Endothelial cell of umbilical vein (primary cell): ENCODE measurements at regions not wholly inside any gene's neighbourhood (a gene's known extent, or its start where the extent isn't known, plus 50 kb on each side); places are given as distances from the start of the nearest gene placed in this dataset.

ENCODE experiments used
- BruUV-seq: library from RNA; stranded (reverse); fragments of 400-500 nt; replicated peaks from 2 replicates; lab custom pipeline; 2021; lab: Mats Ljungman, UMichigan
- CTCF ChIA-PET: fragments of 300-600, 350-600 bp; sonication (Branson Sonifier 250); formaldehyde crosslinking; loops from one replicate; lab custom pipeline; 2021; ENCODE audit warnings: antibody characterized with exemption, inconsistent platforms; lab: Charles Lee
- POLR2A ChIA-PET: fragments of 300-600, 350-600 bp; sonication (Branson Sonifier 250); formaldehyde crosslinking; loops from one replicate; lab custom pipeline; 2021; ENCODE audit warnings: antibody characterized with exemption, inconsistent platforms; lab: Charles Lee
- DNase-seq: peaks from one replicate; pipeline ENCODE4 v3.0.0-alpha.2; 2011; ENCODE audit warnings: low read depth, low spot score
- FAIRE-seq: peaks from 2 replicates; lab custom pipeline; 2011; peaks lifted over from hg19 to GRCh38; lab: Jason Lieb, UNC
- H2AFZ ChIP-seq: 2 replicates; pipeline ENCODE4 v1.6.0; 2012; ENCODE audit warnings: low read depth, low read length, control low read depth, inconsistent platforms
- H3K27ac ChIP-seq: 2 replicates; pipeline ENCODE4 v1.5.1; 2011; ENCODE audit warnings: low read depth, mild to moderate bottlenecking, control low read depth, low read length, moderate library complexity; ENCODE audit not compliant: insufficient read depth
- H3K27me3 ChIP-seq, 2 experiments: 2 replicates each; pipeline versions ENCODE4 v1.6.0 to v1.6.1; 2011; ENCODE audit warnings: low read length in 2 of 2, mixed read lengths in 1 of 2; ENCODE audit not compliant: control insufficient read depth in 2 of 2, insufficient read depth in 2 of 2
- H3K36me3 ChIP-seq, 2 experiments: 2 replicates in 1 of 2; 3 replicates in 1 of 2; pipeline ENCODE4 v1.5.1; 2011; ENCODE audit warnings: low read length in 2 of 2, mild to moderate bottlenecking in 1 of 2, moderate library complexity in 1 of 2; ENCODE audit not compliant: control insufficient read depth in 2 of 2, insufficient read depth in 2 of 2; ENCODE audit errors: extremely low read depth in 1 of 2
- H3K4me1 ChIP-seq: 3 replicates; pipeline ENCODE4 v1.5.1; 2011; ENCODE audit warnings: mild to moderate bottlenecking, low read length; ENCODE audit not compliant: control insufficient read depth, insufficient read depth; ENCODE audit errors: extremely low read depth
- H3K4me2 ChIP-seq: 2 replicates; pipeline ENCODE4 v1.6.1; 2011; ENCODE audit warnings: low read length, control low read depth, mixed read lengths; ENCODE audit not compliant: insufficient read depth
- H3K4me3 ChIP-seq, 3 experiments: fragments of 200-600 bp in 1 of 3; sonication (generic), shearing (Covaris generic) in 1 of 3; replicated peaks in 1 of 3; 2 replicates each; pipeline ENCODE4 v1.5.1; 2011 to 2016; ENCODE audit warnings: control low read depth in 3 of 3, low read length in 3 of 3, mild to moderate bottlenecking in 2 of 3, inconsistent platforms in 1 of 3, low read depth in 1 of 3, moderate library complexity in 1 of 3; ENCODE audit not compliant: insufficient read depth in 1 of 3
- H3K79me2 ChIP-seq: 2 replicates; pipeline ENCODE4 v1.6.0; 2012; ENCODE audit warnings: low read length, inconsistent platforms; ENCODE audit not compliant: control insufficient read depth, insufficient read depth
- H3K9ac ChIP-seq: replicated peaks from 2 replicates; pipeline ENCODE3; 2011; ENCODE audit warnings: low read length, control low read depth; ENCODE audit not compliant: insufficient read depth; ENCODE audit errors: extremely low read depth
- H3K9me1 ChIP-seq: replicated peaks from 3 replicates; pipeline ENCODE4 v1.6.0; 2011; ENCODE audit warnings: mild to moderate bottlenecking, low read length; ENCODE audit not compliant: control insufficient read depth, insufficient read depth; ENCODE audit errors: extremely low read depth
- H3K9me3 ChIP-seq: replicated peaks from 2 replicates; pipeline ENCODE4 v1.5.1; 2012; ENCODE audit warnings: low read length, inconsistent platforms; ENCODE audit not compliant: control insufficient read depth, insufficient read depth
- H4K20me1 ChIP-seq: replicated peaks from 2 replicates; pipeline ENCODE3; 2011; ENCODE audit warnings: mild to moderate bottlenecking, low read length; ENCODE audit not compliant: control insufficient read depth, insufficient read depth; ENCODE audit errors: extremely low read depth
- CTCF ChIP-seq, 2 donors: IDR thresholded peaks; 1 replicate in 1 of 2; 2 replicates in 1 of 2; pipeline ENCODE4 v1.5.1; 2011; ENCODE audit warnings: low read length in 2 of 2, mild to moderate bottlenecking in 2 of 2, moderate library complexity in 2 of 2, control low read depth in 1 of 2, inconsistent platforms in 1 of 2, low read depth in 1 of 2; ENCODE audit not compliant: insufficient read depth in 1 of 2; ENCODE audit errors: extremely low read depth in 1 of 2
- EZH2 ChIP-seq: IDR thresholded peaks from 2 replicates; pipeline ENCODE4 v1.6.1; 2012; ENCODE audit warnings: borderline replicate concordance, low read depth, mild to moderate bottlenecking, moderate library complexity, low read length, inconsistent platforms; ENCODE audit not compliant: severe bottlenecking
- FOS ChIP-seq: IDR thresholded peaks from 2 replicates; pipeline ENCODE4 v1.6.1; 2011; ENCODE audit warnings: mild to moderate bottlenecking, low read length, moderate library complexity, borderline replicate concordance; ENCODE audit not compliant: insufficient read depth
- GATA2 ChIP-seq: IDR thresholded peaks from 2 replicates; pipeline ENCODE4 v1.7.0; 2011; ENCODE audit warnings: low read depth, mild to moderate bottlenecking, moderate library complexity, mixed read lengths, low read length; ENCODE audit not compliant: insufficient read length, insufficient read depth
- JUN ChIP-seq: IDR thresholded peaks from 2 replicates; pipeline ENCODE4 v1.6.1; 2011; ENCODE audit warnings: borderline replicate concordance, low read depth; ENCODE audit not compliant: insufficient read length, insufficient read depth
- MAX ChIP-seq: IDR thresholded peaks from 2 replicates; pipeline ENCODE4 v1.6.1; 2011; ENCODE audit not compliant: insufficient read depth, insufficient read length
- MYC ChIP-seq: IDR thresholded peaks from one replicate; pipeline ENCODE4 v1.6.1; 2011; ENCODE audit warnings: mild to moderate bottlenecking, low read depth, low read length
- POLR2A ChIP-seq: IDR thresholded peaks from 2 replicates; pipeline ENCODE4 v1.6.1; 2012; ENCODE audit warnings: low read depth, mild to moderate bottlenecking, control low read depth, low read length
- POLR2AphosphoS5 ChIP-seq: IDR thresholded peaks from 2 replicates; pipeline ENCODE4 v1.6.1; 2012; ENCODE audit warnings: low read depth, mild to moderate bottlenecking, control low read depth, low read length, moderate library complexity; ENCODE audit not compliant: insufficient read depth
- dilution Hi-C: fragments of 300-500 bp; cut with MboI; formaldehyde crosslinking; loops from one replicate; pipeline ENCODE4 v1.15.0; 2019; ENCODE audit warnings: low sequenced_read_pairs; ENCODE audit not compliant: extremely low pct_ligation_motif_present
- intact Hi-C: fragments of 100-400 bp; cut with micrococcal nuclease; formaldehyde crosslinking; loops from one replicate; pipeline ENCODE4 v1.10.0; 2022

- Histone ChIP-seq H3K9ac (no peak overlapping the region), H3K79me2 (no peaks in the 10 kb centered on the region), H4K20me1 (no peaks in the 10 kb centered on the region), H3K4me2 (no peak overlapping the region), H3K9me3 (no peaks in the 10 kb centered on the region), H3K36me3 (no peaks in the 10 kb centered on the region), H2AFZ (no peak overlapping the region), H3K4me1 (no peaks in the 10 kb centered on the region), H3K9me1 (no peaks in the 10 kb centered on the region), H3K4me3 (no peak overlapping the region), H3K27me3 (no peaks in the 10 kb centered on the region), H3K27ac (no peak overlapping the region)
- CTCF ChIA-PET, result no interaction called here
- POLR2A ChIA-PET, result no interaction called here
- intact Hi-C loops (no loop called here), dilution Hi-C loops (no loop called here)
- BruUV-seq, result no TSS peak
- TF ChIP-seq EZH2, result no peak
- TF ChIP-seq POLR2AphosphoS5, result no peak
- no peak for TF ChIP-seq JUN
- no peak for TF ChIP-seq MAX
- no peak for FAIRE-seq
- no peak for DNase-seq
These were observed 159.0 kb upstream of the NOX3 start for GRCh38 chr6:155614606-155615005.

GRCh38 chr6:155611742-155612141, 156.1 kb upstream of the NOX3 start:
- CTCF ChIA-PET, result no interaction called here
- intact Hi-C loops, result no loop called here
- H3K9ac ChIP-seq, result no peak overlapping the region

More at GRCh38 chr6:155611742-155612141, 156.1 kb upstream of the NOX3 start:
- Histone ChIP-seq H3K79me2 (no peaks in the 10 kb centered on the region), H3K9me1 (no peaks in the 10 kb centered on the region), H3K36me3 (no peaks in the 10 kb centered on the region), H4K20me1 (no peaks in the 10 kb centered on the region), H3K4me2 (no peak overlapping the region), H3K27ac (no peak overlapping the region), H3K9me3 (no peaks in the 10 kb centered on the region), H3K27me3 (no peaks in the 10 kb centered on the region), H3K4me3 (no peak overlapping the region), H2AFZ (no peak overlapping the region), H3K4me1 (no peaks in the 10 kb centered on the region)
- FAIRE-seq, result no peak
- POLR2A ChIA-PET, result no interaction called here
- dilution Hi-C loops, result no loop called here
- DNase-seq, result no peak
- no TSS peak for BruUV-seq
- TF ChIP-seq GATA2 (no peak), EZH2 (no peak), JUN (no peak), MYC (no peak), CTCF (IDR thresholded peaks at IDR 0.05; ENCODE audit: extremely low read depth in 1 of 2, insufficient read depth in 1 of 2, low read depth in 1 of 2, low read length in 2 of 2) (no peak), POLR2A (no peak), MAX (no peak), POLR2AphosphoS5 (no peak), FOS (no peak)
